Gastrocnemius medialis (tissue), 4 donors: ENCODE measurements at regions not wholly inside any gene's neighbourhood (a gene's known extent, or its start where the extent isn't known, plus 50 kb on each side); places are given as distances from the start of the nearest gene placed in this dataset.

Experiments used
- ATAC-seq, 2 donors: fragments of 150-250 bp; one replicate each; pipeline ENCODE4 v1.9.1; 2016
- DNase-seq, 2 donors: peaks; one replicate each; pipeline ENCODE4 v3.0.0-alpha.2; 2019
- H3K27ac ChIP-seq, 4 donors: fragments of 200-600 bp; sonication (generic); 1 replicate in 1 of 4; 2 replicates in 3 of 4; pipeline ENCODE4 v1.5.1; 2016 to 2018; ENCODE audit warnings: mild to moderate bottlenecking in 2 of 4, moderate library complexity in 1 of 4
- H3K27me3 ChIP-seq, 3 donors: fragments of 200-600 bp; sonication (generic) in 2 of 3; 1 replicate in 1 of 3; 2 replicates in 2 of 3; pipeline versions ENCODE4 v1.5.1 to v1.6.0; 2016 to 2019; ENCODE audit warnings: mild to moderate bottlenecking in 1 of 3, moderate library complexity in 1 of 3
- H3K36me3 ChIP-seq, 2 donors: fragments of 200-600 bp; sonication (generic) in 1 of 2; one replicate each; pipeline ENCODE4 v1.5.1; 2017 to 2018
- H3K4me1 ChIP-seq, 2 donors: fragments of 200-600 bp; sonication (generic) in 1 of 2; one replicate each; pipeline ENCODE4 v1.5.1; 2016 to 2017; ENCODE audit warnings: mild to moderate bottlenecking in 2 of 2
- H3K4me3 ChIP-seq, 4 donors: fragments of 200-600 bp; sonication (generic) in 3 of 4; 1 replicate in 1 of 4; 2 replicates in 3 of 4; pipeline ENCODE4 v1.5.1; 2016 to 2019; ENCODE audit warnings: mild to moderate bottlenecking in 2 of 4
- H3K9me3 ChIP-seq, 3 donors: fragments of 200-600 bp; sonication (generic) in 2 of 3; 1 replicate in 1 of 3; 2 replicates in 2 of 3; pipeline ENCODE4 v1.5.1; 2016 to 2019
- POLR2A ChIP-seq, 2 donors: fragments of 450-650 bp; IDR thresholded peaks; one replicate each; pipeline ENCODE4 v1.6.1; 2017; ENCODE audit warnings: antibody characterized with exemption in 2 of 2, mild to moderate bottlenecking in 2 of 2, moderate library complexity in 2 of 2
- in situ Hi-C, 4 donors: fragments of 200-750 bp; cut with MboI; loops; one replicate each; pipeline versions ENCODE4 v1.15.0 to v1.8.0; 2017; ENCODE audit warnings: low sequenced_read_pairs in 4 of 4
- intact Hi-C: fragments of 100-400 bp; cut with DNase I; formaldehyde crosslinking; loops from one replicate; pipeline ENCODE4 v1.15.1; 2023; ENCODE audit warnings: low total_unique reads
- TF ChIP-seq, protein P1 (sequence below), 5 experiments: fragments of 450-650 bp in 3 of 5; fragments of 200-600 bp in 2 of 5; sonication (generic) in 2 of 5; IDR thresholded peaks in 4 of 5; conservative IDR thresholded peaks in 1 of 5; 1 replicate in 4 of 5; 2 replicates in 1 of 5; pipeline ENCODE4 v1.5.1; 2016 to 2019; ENCODE audit warnings: antibody characterized with exemption in 5 of 5, mild to moderate bottlenecking in 3 of 5, moderate library complexity in 3 of 5

- H3K27ac ChIP-seq, result no peak overlapping the region
- TF ChIP-seq, protein P1, sequence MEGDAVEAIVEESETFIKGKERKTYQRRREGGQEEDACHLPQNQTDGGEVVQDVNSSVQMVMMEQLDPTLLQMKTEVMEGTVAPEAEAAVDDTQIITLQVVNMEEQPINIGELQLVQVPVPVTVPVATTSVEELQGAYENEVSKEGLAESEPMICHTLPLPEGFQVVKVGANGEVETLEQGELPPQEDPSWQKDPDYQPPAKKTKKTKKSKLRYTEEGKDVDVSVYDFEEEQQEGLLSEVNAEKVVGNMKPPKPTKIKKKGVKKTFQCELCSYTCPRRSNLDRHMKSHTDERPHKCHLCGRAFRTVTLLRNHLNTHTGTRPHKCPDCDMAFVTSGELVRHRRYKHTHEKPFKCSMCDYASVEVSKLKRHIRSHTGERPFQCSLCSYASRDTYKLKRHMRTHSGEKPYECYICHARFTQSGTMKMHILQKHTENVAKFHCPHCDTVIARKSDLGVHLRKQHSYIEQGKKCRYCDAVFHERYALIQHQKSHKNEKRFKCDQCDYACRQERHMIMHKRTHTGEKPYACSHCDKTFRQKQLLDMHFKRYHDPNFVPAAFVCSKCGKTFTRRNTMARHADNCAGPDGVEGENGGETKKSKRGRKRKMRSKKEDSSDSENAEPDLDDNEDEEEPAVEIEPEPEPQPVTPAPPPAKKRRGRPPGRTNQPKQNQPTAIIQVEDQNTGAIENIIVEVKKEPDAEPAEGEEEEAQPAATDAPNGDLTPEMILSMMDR (IDR thresholded peaks at IDR 0.05 in 4 of 5, conservative IDR thresholded peaks at IDR 0.05 in 1 of 5), result no peak
- TF ChIP-seq POLR2A (IDR thresholded peaks at IDR 0.05), result no peak
- no peak overlapping the region for H3K4me3 ChIP-seq
- no peaks in the 10 kb centered on the region for H3K4me1 ChIP-seq
- in situ Hi-C loops (no loop called here), intact Hi-C loops (no loop called here)
- no peaks in the 10 kb centered on the region for H3K36me3 ChIP-seq
- no peak for ATAC-seq
- no peak for DNase-seq
- H3K27me3 ChIP-seq, result no peaks in the 10 kb centered on the region
- H3K9me3 ChIP-seq, result no peaks in the 10 kb centered on the region
Observed at GRCh38 chr2:19819097-19820065, 82.4 kb downstream of the TTC32 start.

- TF ChIP-seq, protein P1 (IDR thresholded peaks at IDR 0.05 in 4 of 5, conservative IDR thresholded peaks at IDR 0.05 in 1 of 5), result no peak
- no peak for TF ChIP-seq POLR2A (IDR thresholded peaks at IDR 0.05)
Observed at GRCh38 chr2:19818543-19818942, 83.2 kb downstream of the TTC32 start.

DNA sequence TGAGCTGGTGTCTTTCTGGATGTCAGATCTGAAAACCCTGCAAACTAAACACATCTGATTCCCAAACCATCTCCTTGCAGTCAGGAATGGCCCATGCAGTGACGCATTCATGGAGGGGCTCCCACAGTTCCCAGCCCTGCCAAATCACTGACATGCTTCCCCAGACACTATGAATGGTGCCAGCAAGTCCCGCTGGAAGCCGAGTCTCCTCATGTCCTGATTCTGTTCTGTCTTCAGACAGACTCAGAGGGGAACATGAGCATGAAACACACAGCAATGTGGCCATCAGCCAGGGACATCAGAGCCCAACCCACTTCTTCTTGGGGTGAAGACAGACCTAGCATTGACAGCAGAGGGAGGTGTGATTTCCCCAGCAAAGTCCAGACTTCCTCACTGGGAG, 83.7 kb downstream of the TTC32 start:
- intact Hi-C loops (no loop called here), in situ Hi-C loops (no loop called here)
- ATAC-seq, result no peak
- Histone ChIP-seq H3K4me3 (no peak overlapping the region), H3K27me3 (no peaks in the 10 kb centered on the region), H3K9me3 (no peaks in the 10 kb centered on the region), H3K4me1 (no peaks in the 10 kb centered on the region), H3K27ac (no peak overlapping the region), H3K36me3 (no peaks in the 10 kb centered on the region)
- DNase-seq, result no peak
- TF ChIP-seq POLR2A (IDR thresholded peaks at IDR 0.05), result no peak
- TF ChIP-seq, protein P1 (IDR thresholded peaks at IDR 0.05 in 4 of 5, conservative IDR thresholded peaks at IDR 0.05 in 1 of 5), result no peak

More at GRCh38 chr2:19818543-19818942, 83.2 kb downstream of the TTC32 start:
- no peak for ATAC-seq
- intact Hi-C loops, result no loop called here
- in situ Hi-C loops, result no loop called here
- Histone ChIP-seq H3K4me1 (no peaks in the 10 kb centered on the region), H3K27ac (no peak overlapping the region), H3K9me3 (no peaks in the 10 kb centered on the region), H3K36me3 (no peaks in the 10 kb centered on the region), H3K27me3 (no peaks in the 10 kb centered on the region), H3K4me3 (no peak overlapping the region)
- DNase-seq, result no peak

GRCh38 chr2:19815746-19816145, 86.0 kb downstream of the TTC32 start:
- ATAC-seq (no peak), DNase-seq (no peak)
- Histone ChIP-seq H3K4me3 (no peak overlapping the region), H3K36me3 (no peaks in the 10 kb centered on the region), H3K4me1 (no peaks in the 10 kb centered on the region), H3K27ac (no peak overlapping the region), H3K9me3 (no peaks in the 10 kb centered on the region), H3K27me3 (no peaks in the 10 kb centered on the region)
- in situ Hi-C loops (no loop called here), intact Hi-C loops (no loop called here)
- no peak for TF ChIP-seq POLR2A (IDR thresholded peaks at IDR 0.05)
- TF ChIP-seq, protein P1 (IDR thresholded peaks at IDR 0.05 in 4 of 5, conservative IDR thresholded peaks at IDR 0.05 in 1 of 5), result no peak
